ENCODE measurements at regions not wholly inside any gene's neighbourhood (a gene's known extent, or its start where the extent isn't known, plus 50 kb on each side); places are given as distances from the start of the nearest gene placed in this dataset.

- POLR2A ChIA-PET, result no interaction called here
- CTCF ChIA-PET, result no interaction called here
- H3K4me1 ChIP-seq (ENCODE audit: control insufficient read depth, insufficient read depth, low read length), result no peaks in the 10 kb centered on the region
- H3K27me3 ChIP-seq (ENCODE audit: control insufficient read depth, insufficient read depth, low read length), result peaks cover 38% of the 10 kb centered on the region
- intact Hi-C loops (cut with micrococcal nuclease; ENCODE audit: unreplicated experiment) (no loop called here), in situ Hi-C loops (cut with HindIII; ENCODE audit: low pct_unique_long_range_greater_than_20kb, low sequenced_read_pairs) (no loop called here)
- H3K27ac ChIP-seq (ENCODE audit: low read length), result no peak overlapping the region
- H3K36me3 ChIP-seq (ENCODE audit: control insufficient read depth, insufficient read depth, low read length), result no peaks in the 10 kb centered on the region
- ATAC-seq, result no peak
- TF ChIP-seq TCF7L2 (IDR thresholded peaks at IDR 0.05; ENCODE audit: low read depth, low read length) (no peak), REST (IDR thresholded peaks at IDR 0.05; ENCODE audit: insufficient read depth in 1 of 2, low read depth in 2 of 2, low read length in 1 of 2) (no peak), POLR2AphosphoS5 (IDR thresholded peaks at IDR 0.05; ENCODE audit: low read depth, low read length) (no peak), CTCF (IDR thresholded peaks at IDR 0.05) (no peak), SIN3A (IDR thresholded peaks at IDR 0.05; ENCODE audit: borderline replicate concordance, insufficient read depth, low read depth, low read length) (no peak)
- H3K9me3 ChIP-seq (ENCODE audit: control insufficient read depth, insufficient read depth, low read depth, low read length), result no peaks in the 10 kb centered on the region
- no peak overlapping the region for H3K4me3 ChIP-seq (ENCODE audit: low read depth in 2 of 2, low read length in 2 of 2)
- no peak for DNase-seq (ENCODE audit: low read depth, low spot score)
- BruUV-seq (replicated peaks), result no TSS peak
Measured at GRCh38 chr10:118409295-118409694, 67.2 kb upstream of the FAM204A start.

- in situ Hi-C loops (cut with HindIII; ENCODE audit: low pct_unique_long_range_greater_than_20kb, low sequenced_read_pairs), result no loop called here
- Histone ChIP-seq H3K4me3 (ENCODE audit: low read depth in 2 of 2, low read length in 2 of 2) (no peak overlapping the region), H3K36me3 (ENCODE audit: control insufficient read depth, insufficient read depth, low read length) (no peaks in the 10 kb centered on the region), H3K27ac (ENCODE audit: low read length) (no peak overlapping the region), H3K4me1 (ENCODE audit: control insufficient read depth, insufficient read depth, low read length) (no peaks in the 10 kb centered on the region), H3K9me3 (ENCODE audit: control insufficient read depth, insufficient read depth, low read depth, low read length) (no peaks in the 10 kb centered on the region), H3K27me3 (ENCODE audit: control insufficient read depth, insufficient read depth, low read length) (peaks cover 28% of the 10 kb centered on the region)
- ATAC-seq (no peak), DNase-seq (ENCODE audit: low read depth, low spot score) (no peak)
- POLR2A ChIA-PET, result no interaction called here
- CTCF ChIA-PET, result no interaction called here
- no TSS peak for BruUV-seq (replicated peaks)
- TF ChIP-seq CTCF (IDR thresholded peaks at IDR 0.05), result no peak
- intact Hi-C loops (cut with micrococcal nuclease; ENCODE audit: unreplicated experiment), result no loop called here
Measured at GRCh38 chr10:118408181-118408580, 66.1 kb upstream of the FAM204A start.

- H3K4me1 ChIP-seq (ENCODE audit: control insufficient read depth, insufficient read depth, low read length), result no peaks in the 10 kb centered on the region
- ChIA-PET POLR2A (no interaction called here), CTCF (no interaction called here)
- in situ Hi-C loops (cut with HindIII; ENCODE audit: low pct_unique_long_range_greater_than_20kb, low sequenced_read_pairs) (no loop called here), intact Hi-C loops (cut with micrococcal nuclease; ENCODE audit: unreplicated experiment) (no loop called here)
- ATAC-seq (no peak), DNase-seq (ENCODE audit: low read depth, low spot score) (no peak)
- no peaks in the 10 kb centered on the region for H3K9me3 ChIP-seq (ENCODE audit: control insufficient read depth, insufficient read depth, low read depth, low read length)
- no peaks in the 10 kb centered on the region for H3K36me3 ChIP-seq (ENCODE audit: control insufficient read depth, insufficient read depth, low read length)
- no TSS peak for BruUV-seq (replicated peaks)
- peaks cover 26% of the 10 kb centered on the region for H3K27me3 ChIP-seq (ENCODE audit: control insufficient read depth, insufficient read depth, low read length)
- no peak overlapping the region for H3K4me3 ChIP-seq (ENCODE audit: low read depth in 2 of 2, low read length in 2 of 2)
- H3K27ac ChIP-seq (ENCODE audit: low read length), result no peak overlapping the region
- TF ChIP-seq SIN3A (IDR thresholded peaks at IDR 0.05; ENCODE audit: borderline replicate concordance, insufficient read depth, low read depth, low read length) (no peak), POLR2AphosphoS5 (IDR thresholded peaks at IDR 0.05; ENCODE audit: low read depth, low read length) (no peak), CTCF (IDR thresholded peaks at IDR 0.05) (no peak), REST (IDR thresholded peaks at IDR 0.05; ENCODE audit: insufficient read depth in 1 of 2, low read depth in 2 of 2, low read length in 1 of 2) (no peak), TCF7L2 (IDR thresholded peaks at IDR 0.05; ENCODE audit: low read depth, low read length) (no peak)
Measured at GRCh38 chr10:118407777-118408176, 65.7 kb upstream of the FAM204A start.
